H1 (cell line): ENCODE measurements at regions not wholly inside any gene's neighbourhood (a gene's known extent, or its start where the extent isn't known, plus 50 kb on each side); places are given as distances from the start of the nearest gene placed in this dataset.

Experiments
- CTCF ChIP-seq, 3 experiments: IDR thresholded peaks; 1 replicate in 2 of 3; 2 replicates in 1 of 3; pipeline versions ENCODE4 v1.5.1 to v1.6.1; 2011; ENCODE audit warnings: low read length in 3 of 3, mild to moderate bottlenecking in 3 of 3, inconsistent platforms in 2 of 3, low read depth in 1 of 3, moderate library complexity in 1 of 3; ENCODE audit not compliant: insufficient read depth in 1 of 3; ENCODE audit errors: control extremely low read depth in 1 of 3
- FOSL1 ChIP-seq: IDR thresholded peaks from 2 replicates; pipeline ENCODE4 v1.6.1; 2011; ENCODE audit warnings: mild to moderate bottlenecking, low read depth, low read length, moderate library complexity; ENCODE audit not compliant: insufficient read depth
- NRF1 ChIP-seq: IDR thresholded peaks from 2 replicates; pipeline ENCODE4 v1.6.1; 2011; ENCODE audit warnings: mild to moderate bottlenecking, low read depth, low read length, improper control_type of control experiment
- POLR2A ChIP-seq, 2 experiments: IDR thresholded peaks; 1 replicate in 1 of 2; 2 replicates in 1 of 2; pipeline ENCODE4 v1.6.1; 2011; ENCODE audit warnings: low read depth in 2 of 2, low read length in 2 of 2, mild to moderate bottlenecking in 2 of 2; ENCODE audit errors: control extremely low read depth in 1 of 2
- POLR2AphosphoS5 ChIP-seq: IDR thresholded peaks from 2 replicates; pipeline ENCODE4 v1.6.1; 2011; ENCODE audit warnings: low read depth, low read length
- RXRA ChIP-seq: IDR thresholded peaks from 2 replicates; pipeline ENCODE4 v1.6.1; 2011; ENCODE audit warnings: low read depth, mild to moderate bottlenecking, low read length, moderate library complexity; ENCODE audit not compliant: insufficient read depth
- SRF ChIP-seq: IDR thresholded peaks from 2 replicates; pipeline ENCODE4 v1.6.1; 2011; ENCODE audit warnings: mild to moderate bottlenecking, low read depth, low read length, moderate library complexity
- TBP ChIP-seq: IDR thresholded peaks from 2 replicates; pipeline ENCODE4 v1.6.1; 2011; ENCODE audit warnings: low read depth, low read length, improper control_type of control experiment
- TF ChIP-seq, protein P1 (sequence below): IDR thresholded peaks from 2 replicates; pipeline ENCODE4 v1.6.1; 2011; ENCODE audit warnings: low read length, improper control_type of control experiment

DNA sequence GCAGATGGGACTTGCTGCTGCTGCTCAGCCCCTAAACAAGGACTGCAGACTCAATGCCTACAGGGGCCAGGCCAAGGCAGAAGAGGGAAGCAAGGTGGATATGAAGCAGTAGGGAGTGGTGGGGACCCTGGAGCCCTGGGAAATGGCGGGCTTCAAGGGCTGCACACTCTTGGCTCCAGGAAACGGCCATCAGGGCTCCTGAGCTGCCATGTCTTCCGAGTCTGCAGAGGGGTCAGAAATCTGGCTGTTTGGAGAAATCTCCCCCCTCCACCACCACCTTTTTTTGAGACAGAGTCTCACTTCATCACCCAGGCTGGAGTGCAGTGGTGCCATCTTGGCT, 169.1 kb downstream of the KATNIP start:
- no peak for TF ChIP-seq CTCF (IDR thresholded peaks at IDR 0.05; ENCODE audit: control extremely low read depth in 1 of 3, insufficient read depth in 1 of 3, low read depth in 1 of 3, low read length in 3 of 3)
- TF ChIP-seq POLR2A (IDR thresholded peaks at IDR 0.05; ENCODE audit: control extremely low read depth in 1 of 2, low read depth in 2 of 2, low read length in 2 of 2), result no peak
- no peak for TF ChIP-seq RXRA
- no peak for TF ChIP-seq TBP
- TF ChIP-seq, protein P1, sequence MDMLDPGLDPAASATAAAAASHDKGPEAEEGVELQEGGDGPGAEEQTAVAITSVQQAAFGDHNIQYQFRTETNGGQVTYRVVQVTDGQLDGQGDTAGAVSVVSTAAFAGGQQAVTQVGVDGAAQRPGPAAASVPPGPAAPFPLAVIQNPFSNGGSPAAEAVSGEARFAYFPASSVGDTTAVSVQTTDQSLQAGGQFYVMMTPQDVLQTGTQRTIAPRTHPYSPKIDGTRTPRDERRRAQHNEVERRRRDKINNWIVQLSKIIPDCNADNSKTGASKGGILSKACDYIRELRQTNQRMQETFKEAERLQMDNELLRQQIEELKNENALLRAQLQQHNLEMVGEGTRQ, result no peak
- TF ChIP-seq POLR2AphosphoS5, result no peak
- TF ChIP-seq FOSL1, result no peak
- no peak for TF ChIP-seq SRF
- TF ChIP-seq NRF1, result no peak
